Bronchial epithelial cell (primary cell): ENCODE measurements at regions not wholly inside any gene's neighbourhood (a gene's known extent, or its start where the extent isn't known, plus 50 kb on each side); places are given as distances from the start of the nearest gene placed in this dataset.

Experiments
- DNase-seq: peaks from one replicate; pipeline ENCODE4 v3.0.0-alpha.2; 2010; ENCODE audit warnings: low read depth
- FAIRE-seq: peaks from 2 replicates; lab custom pipeline; 2011; peaks lifted over from hg19 to GRCh38; lab: Jason Lieb, UNC
- H3K27me3 ChIP-seq: 2 replicates; pipeline ENCODE4 v1.5.1; 2011; ENCODE audit warnings: low read length; ENCODE audit not compliant: control insufficient read depth, insufficient read depth
- H3K36me3 ChIP-seq: 2 replicates; pipeline ENCODE4 v1.5.1; 2011; ENCODE audit warnings: low read length; ENCODE audit not compliant: control insufficient read depth, insufficient read depth
- H3K4me3 ChIP-seq: 2 replicates; pipeline ENCODE4 v1.5.1; 2011; ENCODE audit warnings: mild to moderate bottlenecking, low read depth, low read length, control low read depth
- CTCF ChIP-seq: IDR thresholded peaks from 2 replicates; pipeline ENCODE4 v1.5.1; 2011; ENCODE audit warnings: mild to moderate bottlenecking, moderate library complexity, low read length, control low read depth, inconsistent platforms; ENCODE audit not compliant: insufficient read depth, severe bottlenecking

- DNase-seq (no peak), FAIRE-seq (no peak)
- Histone ChIP-seq H3K36me3 (no peaks in the 10 kb centered on the region), H3K4me3 (no peak overlapping the region), H3K27me3 (no peaks in the 10 kb centered on the region)
- no peak for TF ChIP-seq CTCF
These were observed 211.2 kb downstream of the GBA3 start for GRCh38 chr4:22903913-22904312.

- H3K4me3 ChIP-seq: no peak overlapping the region
- H3K36me3 ChIP-seq: no peaks in the 10 kb centered on the region
- FAIRE-seq (no peak), DNase-seq (no peak)
- H3K27me3 ChIP-seq: no peaks in the 10 kb centered on the region
- TF ChIP-seq CTCF: no peak
These were observed 208.9 kb downstream of the GBA3 start for GRCh38 chr4:22901631-22902030.

GRCh38 chr4:22900876-22901275 lies 208.1 kb downstream of the GBA3 start:
- Histone ChIP-seq H3K4me3 (no peak overlapping the region), H3K27me3 (no peaks in the 10 kb centered on the region), H3K36me3 (no peaks in the 10 kb centered on the region)
- FAIRE-seq (no peak), DNase-seq (no peak)
- no peak for TF ChIP-seq CTCF

- DNase-seq: peak; percentile 18
These were observed 204.9 kb downstream of the GBA3 start for GRCh38 chr4:22897520-22898108.

GRCh38 chr4:22895482-22895881 lies 202.7 kb downstream of the GBA3 start:
- TF ChIP-seq CTCF: no peak
- DNase-seq (no peak), FAIRE-seq (no peak)

More at GRCh38 chr4:22897520-22898108, 204.9 kb downstream of the GBA3 start:
- TF ChIP-seq CTCF: peak; percentile 60
- H3K4me3 ChIP-seq: no peak overlapping the region
- no peaks in the 10 kb centered on the region for H3K27me3 ChIP-seq
- FAIRE-seq: no peak
- H3K36me3 ChIP-seq: no peaks in the 10 kb centered on the region

GRCh38 chr4:22884157-22884556 lies 191.4 kb downstream of the GBA3 start:
- no peak for TF ChIP-seq CTCF
- Histone ChIP-seq H3K4me3 (no peak overlapping the region), H3K27me3 (no peaks in the 10 kb centered on the region), H3K36me3 (no peaks in the 10 kb centered on the region)
- FAIRE-seq: no peak
- no peak for DNase-seq

More at GRCh38 chr4:22895482-22895881, 202.7 kb downstream of the GBA3 start:
- Histone ChIP-seq H3K4me3 (no peak overlapping the region), H3K36me3 (no peaks in the 10 kb centered on the region), H3K27me3 (no peaks in the 10 kb centered on the region)
